ENCODE measurements at regions not wholly inside any gene's neighbourhood (a gene's known extent, or its start where the extent isn't known, plus 50 kb on each side); places are given as distances from the start of the nearest gene placed in this dataset.
A peak's percentile ranks its signal among the peaks of the same experiment; 100 is the strongest.
"Not testable (repeated sequence)": the region's sequence is repeated elsewhere in the genome, so short reads cannot be mapped to it uniquely, and the experiment has no call there.

GRCh38 chr1:30466610-30467009, 256.8 kb downstream of the MATN1 start:
- DNase-seq (ENCODE audit: low read depth in 3 of 3, low spot score in 2 of 3): no peak

GRCh38 chr1:30466026-30466425, 257.4 kb downstream of the MATN1 start:
- DNase-seq (ENCODE audit: low read depth in 3 of 3, low spot score in 2 of 3): no peak

GRCh38 chr1:30465096-30465495, 258.3 kb downstream of the MATN1 start:
- no peak for DNase-seq (ENCODE audit: low read depth in 3 of 3, low spot score in 2 of 3)

- no peak for DNase-seq (ENCODE audit: low read depth in 3 of 3, low spot score in 2 of 3)
Observed at GRCh38 chr1:30464187-30464617, 259.2 kb downstream of the MATN1 start.

GRCh38 chr1:30462826-30463425, 260.5 kb downstream of the MATN1 start:
- DNase-seq (ENCODE audit: low read depth in 3 of 3, low spot score in 2 of 3): no peak

- no peak for DNase-seq (ENCODE audit: low read depth in 3 of 3, low spot score in 2 of 3)
Observed at GRCh38 chr1:30462166-30462565, 261.2 kb downstream of the MATN1 start.

- no peak for DNase-seq (ENCODE audit: low read depth in 3 of 3, low spot score in 2 of 3)
Observed at GRCh38 chr1:30461640-30462039, 261.7 kb downstream of the MATN1 start.

GRCh38 chr1:30460661-30461060, 262.7 kb downstream of the MATN1 start:
- no peak for DNase-seq (ENCODE audit: low read depth in 3 of 3, low spot score in 2 of 3)

GRCh38 chr1:30458730-30459485, 264.5 kb downstream of the MATN1 start:
- not testable (repeated sequence) for DNase-seq (ENCODE audit: low read depth in 3 of 3, low spot score in 2 of 3)

- no peak for DNase-seq (ENCODE audit: low read depth in 3 of 3, low spot score in 2 of 3)
Observed at GRCh38 chr1:30452925-30453324, 270.5 kb downstream of the MATN1 start.

GRCh38 chr1:30452170-30452569, 271.2 kb downstream of the MATN1 start:
- no peak for DNase-seq (ENCODE audit: low read depth in 3 of 3, low spot score in 2 of 3)

GRCh38 chr1:30451532-30452125, 271.8 kb downstream of the MATN1 start:
- no peak for DNase-seq (ENCODE audit: low read depth in 3 of 3, low spot score in 2 of 3)

GRCh38 chr1:30450818-30451233, 272.6 kb downstream of the MATN1 start:
- peak in 1 of 3 donors; percentile 33 for DNase-seq (ENCODE audit: low read depth in 3 of 3, low spot score in 2 of 3)

GRCh38 chr1:30450148-30450817, 273.1 kb downstream of the MATN1 start:
- no peak for DNase-seq (ENCODE audit: low read depth in 3 of 3, low spot score in 2 of 3)

- DNase-seq (ENCODE audit: low read depth in 3 of 3, low spot score in 2 of 3): no peak
Observed at GRCh38 chr1:30449428-30450147, 273.8 kb downstream of the MATN1 start.

GRCh38 chr1:30449003-30449402, 274.4 kb downstream of the MATN1 start:
- no peak for DNase-seq (ENCODE audit: low read depth in 3 of 3, low spot score in 2 of 3)

GRCh38 chr1:30447701-30448100, 275.7 kb downstream of the MATN1 start:
- no peak for DNase-seq (ENCODE audit: low read depth in 3 of 3, low spot score in 2 of 3)

GRCh38 chr1:30447080-30447479, 276.3 kb downstream of the MATN1 start:
- no peak for DNase-seq (ENCODE audit: low read depth in 3 of 3, low spot score in 2 of 3)

GRCh38 chr1:30446508-30446907, 276.9 kb downstream of the MATN1 start:
- no peak for DNase-seq (ENCODE audit: low read depth in 3 of 3, low spot score in 2 of 3)

- DNase-seq (ENCODE audit: low read depth in 3 of 3, low spot score in 2 of 3): no peak
Observed at GRCh38 chr1:30446095-30446494, 277.3 kb downstream of the MATN1 start.

GRCh38 chr1:30445449-30445848, 277.9 kb downstream of the MATN1 start:
- no peak for DNase-seq (ENCODE audit: low read depth in 3 of 3, low spot score in 2 of 3)
